Endothelial cell of umbilical vein (primary cell): ENCODE measurements at regions not wholly inside any gene's neighbourhood (a gene's known extent, or its start where the extent isn't known, plus 50 kb on each side); places are given as distances from the start of the nearest gene placed in this dataset.

Experiments used
- BruUV-seq: library from RNA; stranded (reverse); fragments of 400-500 nt; replicated peaks from 2 replicates; lab custom pipeline; 2021; lab: Mats Ljungman, UMichigan
- CTCF ChIA-PET: fragments of 300-600, 350-600 bp; sonication (Branson Sonifier 250); formaldehyde crosslinking; loops from one replicate; lab custom pipeline; 2021; ENCODE audit warnings: antibody characterized with exemption, inconsistent platforms; lab: Charles Lee
- POLR2A ChIA-PET: fragments of 300-600, 350-600 bp; sonication (Branson Sonifier 250); formaldehyde crosslinking; loops from one replicate; lab custom pipeline; 2021; ENCODE audit warnings: antibody characterized with exemption, inconsistent platforms; lab: Charles Lee
- DNase-seq: peaks from one replicate; pipeline ENCODE4 v3.0.0-alpha.2; 2011; ENCODE audit warnings: low read depth, low spot score
- FAIRE-seq: peaks from 2 replicates; lab custom pipeline; 2011; peaks lifted over from hg19 to GRCh38; lab: Jason Lieb, UNC
- H2AFZ ChIP-seq: 2 replicates; pipeline ENCODE4 v1.6.0; 2012; ENCODE audit warnings: low read depth, low read length, control low read depth, inconsistent platforms
- H3K27ac ChIP-seq: 2 replicates; pipeline ENCODE4 v1.5.1; 2011; ENCODE audit warnings: low read depth, mild to moderate bottlenecking, control low read depth, low read length, moderate library complexity; ENCODE audit not compliant: insufficient read depth
- H3K27me3 ChIP-seq, 2 experiments: 2 replicates each; pipeline versions ENCODE4 v1.6.0 to v1.6.1; 2011; ENCODE audit warnings: low read length in 2 of 2, mixed read lengths in 1 of 2; ENCODE audit not compliant: control insufficient read depth in 2 of 2, insufficient read depth in 2 of 2
- H3K36me3 ChIP-seq, 2 experiments: 2 replicates in 1 of 2; 3 replicates in 1 of 2; pipeline ENCODE4 v1.5.1; 2011; ENCODE audit warnings: low read length in 2 of 2, mild to moderate bottlenecking in 1 of 2, moderate library complexity in 1 of 2; ENCODE audit not compliant: control insufficient read depth in 2 of 2, insufficient read depth in 2 of 2; ENCODE audit errors: extremely low read depth in 1 of 2
- H3K4me1 ChIP-seq: 3 replicates; pipeline ENCODE4 v1.5.1; 2011; ENCODE audit warnings: mild to moderate bottlenecking, low read length; ENCODE audit not compliant: control insufficient read depth, insufficient read depth; ENCODE audit errors: extremely low read depth
- H3K4me2 ChIP-seq: 2 replicates; pipeline ENCODE4 v1.6.1; 2011; ENCODE audit warnings: low read length, control low read depth, mixed read lengths; ENCODE audit not compliant: insufficient read depth
- H3K4me3 ChIP-seq, 3 experiments: fragments of 200-600 bp in 1 of 3; sonication (generic), shearing (Covaris generic) in 1 of 3; replicated peaks in 1 of 3; 2 replicates each; pipeline ENCODE4 v1.5.1; 2011 to 2016; ENCODE audit warnings: control low read depth in 3 of 3, low read length in 3 of 3, mild to moderate bottlenecking in 2 of 3, inconsistent platforms in 1 of 3, low read depth in 1 of 3, moderate library complexity in 1 of 3; ENCODE audit not compliant: insufficient read depth in 1 of 3
- H3K79me2 ChIP-seq: 2 replicates; pipeline ENCODE4 v1.6.0; 2012; ENCODE audit warnings: low read length, inconsistent platforms; ENCODE audit not compliant: control insufficient read depth, insufficient read depth
- H3K9ac ChIP-seq: replicated peaks from 2 replicates; pipeline ENCODE3; 2011; ENCODE audit warnings: low read length, control low read depth; ENCODE audit not compliant: insufficient read depth; ENCODE audit errors: extremely low read depth
- H3K9me1 ChIP-seq: replicated peaks from 3 replicates; pipeline ENCODE4 v1.6.0; 2011; ENCODE audit warnings: mild to moderate bottlenecking, low read length; ENCODE audit not compliant: control insufficient read depth, insufficient read depth; ENCODE audit errors: extremely low read depth
- H3K9me3 ChIP-seq: replicated peaks from 2 replicates; pipeline ENCODE4 v1.5.1; 2012; ENCODE audit warnings: low read length, inconsistent platforms; ENCODE audit not compliant: control insufficient read depth, insufficient read depth
- H4K20me1 ChIP-seq: replicated peaks from 2 replicates; pipeline ENCODE3; 2011; ENCODE audit warnings: mild to moderate bottlenecking, low read length; ENCODE audit not compliant: control insufficient read depth, insufficient read depth; ENCODE audit errors: extremely low read depth
- EZH2 ChIP-seq: IDR thresholded peaks from 2 replicates; pipeline ENCODE4 v1.6.1; 2012; ENCODE audit warnings: borderline replicate concordance, low read depth, mild to moderate bottlenecking, moderate library complexity, low read length, inconsistent platforms; ENCODE audit not compliant: severe bottlenecking
- FOS ChIP-seq: IDR thresholded peaks from 2 replicates; pipeline ENCODE4 v1.6.1; 2011; ENCODE audit warnings: mild to moderate bottlenecking, low read length, moderate library complexity, borderline replicate concordance; ENCODE audit not compliant: insufficient read depth
- JUN ChIP-seq: IDR thresholded peaks from 2 replicates; pipeline ENCODE4 v1.6.1; 2011; ENCODE audit warnings: borderline replicate concordance, low read depth; ENCODE audit not compliant: insufficient read length, insufficient read depth
- MYC ChIP-seq: IDR thresholded peaks from one replicate; pipeline ENCODE4 v1.6.1; 2011; ENCODE audit warnings: mild to moderate bottlenecking, low read depth, low read length
- POLR2A ChIP-seq: IDR thresholded peaks from 2 replicates; pipeline ENCODE4 v1.6.1; 2012; ENCODE audit warnings: low read depth, mild to moderate bottlenecking, control low read depth, low read length
- POLR2AphosphoS5 ChIP-seq: IDR thresholded peaks from 2 replicates; pipeline ENCODE4 v1.6.1; 2012; ENCODE audit warnings: low read depth, mild to moderate bottlenecking, control low read depth, low read length, moderate library complexity; ENCODE audit not compliant: insufficient read depth
- dilution Hi-C: fragments of 300-500 bp; cut with MboI; formaldehyde crosslinking; loops from one replicate; pipeline ENCODE4 v1.15.0; 2019; ENCODE audit warnings: low sequenced_read_pairs; ENCODE audit not compliant: extremely low pct_ligation_motif_present
- intact Hi-C: fragments of 100-400 bp; cut with micrococcal nuclease; formaldehyde crosslinking; loops from one replicate; pipeline ENCODE4 v1.10.0; 2022
- TF ChIP-seq, protein P1 (sequence below): IDR thresholded peaks from 2 replicates; pipeline ENCODE4 v1.6.1; 2011; ENCODE audit not compliant: insufficient read depth, insufficient read length

DNA sequence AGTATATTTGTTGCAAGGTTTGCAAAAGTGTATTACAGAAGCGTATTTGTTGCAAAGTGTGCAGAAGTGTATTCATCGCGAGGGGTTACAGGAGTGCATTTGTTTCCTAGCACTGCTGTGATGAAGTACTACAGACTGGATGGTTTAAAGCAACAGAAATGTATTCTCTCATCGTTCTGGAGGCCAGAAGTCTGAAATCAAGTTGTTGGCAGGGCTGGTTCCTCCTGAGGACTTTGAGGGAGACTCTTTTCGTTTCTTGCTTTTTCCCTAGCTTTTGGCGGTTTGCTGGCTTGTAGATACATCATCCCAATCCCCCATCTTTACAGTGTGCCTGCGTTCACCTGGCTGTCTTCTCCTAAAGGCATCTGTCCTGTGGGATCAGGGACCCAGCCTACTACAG is 127.9 kb upstream of the USP29 start:
- Histone ChIP-seq H2AFZ (no peak overlapping the region), H3K79me2 (no peaks in the 10 kb centered on the region), H3K27ac (no peak overlapping the region), H3K4me3 (no peak overlapping the region), H3K4me2 (no peak overlapping the region), H3K9ac (no peak overlapping the region), H3K4me1 (no peaks in the 10 kb centered on the region), H3K9me1 (no peaks in the 10 kb centered on the region), H3K9me3 (peaks cover 5% of the 10 kb centered on the region), H4K20me1 (no peaks in the 10 kb centered on the region), H3K27me3 (no peaks in the 10 kb centered on the region), H3K36me3 (no peaks in the 10 kb centered on the region)
- no peak for DNase-seq
- ChIA-PET CTCF (no interaction called here), POLR2A (no interaction called here)
- FAIRE-seq, result no peak
- BruUV-seq, result no TSS peak
- TF ChIP-seq, protein P1, sequence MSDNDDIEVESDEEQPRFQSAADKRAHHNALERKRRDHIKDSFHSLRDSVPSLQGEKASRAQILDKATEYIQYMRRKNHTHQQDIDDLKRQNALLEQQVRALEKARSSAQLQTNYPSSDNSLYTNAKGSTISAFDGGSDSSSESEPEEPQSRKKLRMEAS, result no peak
- TF ChIP-seq JUN (no peak), POLR2AphosphoS5 (no peak), EZH2 (no peak), POLR2A (no peak), MYC (no peak), FOS (no peak)
- intact Hi-C loops (no loop called here), dilution Hi-C loops (no loop called here)

DNA sequence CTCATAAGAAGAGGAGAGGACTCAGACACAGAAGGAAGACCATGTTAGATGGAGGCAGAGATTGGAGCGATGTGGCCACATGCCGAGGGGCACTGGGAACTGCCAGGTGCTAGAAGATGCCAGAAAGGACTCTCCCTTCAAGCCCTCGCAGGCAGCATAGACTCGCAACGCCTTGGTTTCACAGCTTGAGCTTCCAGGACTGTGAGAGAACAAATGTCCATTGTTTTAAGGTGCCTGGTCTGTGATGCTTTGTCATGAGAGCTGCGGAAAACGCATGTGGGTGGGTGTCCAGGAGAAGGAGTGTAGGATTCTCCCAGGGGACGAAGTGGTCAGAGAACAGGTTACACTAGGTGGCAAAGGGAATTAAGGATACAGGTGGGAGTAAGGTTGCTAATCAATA is 125.9 kb upstream of the USP29 start:
- intact Hi-C loops (no loop called here), dilution Hi-C loops (no loop called here)
- ChIA-PET CTCF (no interaction called here), POLR2A (no interaction called here)
- Histone ChIP-seq H3K4me1 (no peaks in the 10 kb centered on the region), H3K79me2 (no peaks in the 10 kb centered on the region), H3K9ac (no peak overlapping the region), H3K9me3 (peaks cover 5% of the 10 kb centered on the region), H3K27ac (no peak overlapping the region), H3K4me2 (no peak overlapping the region), H3K4me3 (no peak overlapping the region), H4K20me1 (no peaks in the 10 kb centered on the region), H3K27me3 (no peaks in the 10 kb centered on the region), H3K9me1 (no peaks in the 10 kb centered on the region), H2AFZ (no peak overlapping the region), H3K36me3 (no peaks in the 10 kb centered on the region)
- DNase-seq (no peak), FAIRE-seq (no peak)
- TF ChIP-seq FOS, result no peak
- BruUV-seq, result no TSS peak
